IMR-90 (cell line): ENCODE measurements at regions not wholly inside any gene's neighbourhood (a gene's known extent, or its start where the extent isn't known, plus 50 kb on each side); places are given as distances from the start of the nearest gene placed in this dataset.

ENCODE experiments used
- ATAC-seq: fragments of 200-7000 bp; cut with Tn5 transposase; 2 replicates; pipeline ENCODE4 v1.9.1; 2020; ENCODE audit warnings: low read depth, mild to moderate bottlenecking, moderate library complexity
- BruUV-seq: library from RNA; stranded (reverse); fragments of 400-500 nt; replicated peaks from 2 replicates; lab custom pipeline; 2021; lab: Mats Ljungman, UMichigan
- CTCF ChIA-PET: fragments of 300-600 bp; formaldehyde crosslinking; extraction: SDS; loops from one replicate; lab custom pipeline; 2021; ENCODE audit warnings: antibody characterized with exemption; lab: Yijun Ruan, JAX
- POLR2A ChIA-PET: fragments of 300-600 bp; sonication (Branson Sonifier 250); formaldehyde crosslinking; loops from one replicate; lab custom pipeline; 2022; ENCODE audit warnings: antibody characterized with exemption; ENCODE audit not compliant: unreplicated experiment; lab: Charles Lee
- DNase-seq: peaks from one replicate; pipeline ENCODE4 v3.0.0; 2013
- H2AFZ ChIP-seq: replicated peaks from 2 replicates; pipeline ENCODE3; 2013; ENCODE audit warnings: low read length, mild to moderate bottlenecking; ENCODE audit not compliant: poor library complexity
- H2AK5ac ChIP-seq: 2 replicates; pipeline ENCODE4 v1.6.1; 2013; ENCODE audit warnings: low read depth, low read length, inconsistent platforms
- H2AK9ac ChIP-seq: replicated peaks from 2 replicates; pipeline ENCODE3; 2013; ENCODE audit warnings: mild to moderate bottlenecking, low read depth, low read length, moderate library complexity; ENCODE audit not compliant: poor library complexity
- H2BK120ac ChIP-seq: 2 replicates; pipeline ENCODE4 v1.6.1; 2013; ENCODE audit warnings: low read depth, low read length, inconsistent platforms
- H2BK15ac ChIP-seq: 3 replicates; pipeline ENCODE4 v1.6.1; 2013; ENCODE audit warnings: low read depth, low read length, inconsistent platforms
- H2BK20ac ChIP-seq: 2 replicates; pipeline ENCODE4 v1.6.1; 2013; ENCODE audit warnings: low read depth, mild to moderate bottlenecking, inconsistent platforms, low read length, moderate library complexity
- H2BK5ac ChIP-seq: 2 replicates; pipeline ENCODE4 v1.6.1; 2013; ENCODE audit warnings: mild to moderate bottlenecking, low read depth, low read length, inconsistent platforms; ENCODE audit not compliant: poor library complexity, severe bottlenecking
- H3K14ac ChIP-seq: replicated peaks from 2 replicates; pipeline ENCODE4 v1.6.1; 2013; ENCODE audit warnings: low read depth, low read length, inconsistent platforms
- H3K18ac ChIP-seq: 2 replicates; pipeline ENCODE4 v1.6.1; 2013; ENCODE audit warnings: low read depth, low read length, control low read depth
- H3K23ac ChIP-seq: 2 replicates; pipeline ENCODE4 v1.6.1; 2013; ENCODE audit warnings: low read depth, low read length, inconsistent platforms
- H3K27ac ChIP-seq: 2 replicates; pipeline ENCODE4 v1.5.1; 2013; ENCODE audit warnings: mild to moderate bottlenecking, control low read depth, low read length; ENCODE audit not compliant: insufficient read depth
- H3K27me3 ChIP-seq: 2 replicates; pipeline ENCODE4 v1.6.1; 2013; ENCODE audit warnings: low read length; ENCODE audit not compliant: control insufficient read depth, insufficient read depth
- H3K36me3 ChIP-seq: 2 replicates; pipeline ENCODE4 v1.6.1; 2013; ENCODE audit warnings: low read length, mixed read lengths; ENCODE audit not compliant: control insufficient read depth, insufficient read depth
- H3K4ac ChIP-seq: 2 replicates; pipeline ENCODE4 v1.6.1; 2013; ENCODE audit warnings: low read depth, low read length, inconsistent platforms
- H3K4me1 ChIP-seq: 2 replicates; pipeline ENCODE4 v1.6.1; 2013; ENCODE audit warnings: low read length, mixed read lengths; ENCODE audit not compliant: control insufficient read depth, insufficient read depth
- H3K4me2 ChIP-seq: 2 replicates; pipeline ENCODE4 v1.6.1; 2013; ENCODE audit warnings: low read depth, mild to moderate bottlenecking, control low read depth, low read length, moderate library complexity
- H3K4me3 ChIP-seq: 2 replicates; pipeline ENCODE4 v1.5.1; 2013; ENCODE audit warnings: low read depth, mild to moderate bottlenecking, control low read depth, low read length, moderate library complexity; ENCODE audit not compliant: insufficient read depth
- H3K56ac ChIP-seq: 2 replicates; pipeline ENCODE4 v1.6.1; 2013; ENCODE audit warnings: low read length, inconsistent platforms; ENCODE audit not compliant: insufficient read depth; ENCODE audit errors: extremely low read depth
- H3K79me1 ChIP-seq, 2 experiments: 2 replicates each; pipeline ENCODE4 v1.6.1; 2013; ENCODE audit warnings: low read length in 2 of 2, inconsistent platforms in 1 of 2, low read depth in 1 of 2
- H3K9ac ChIP-seq: 2 replicates; pipeline ENCODE4 v1.6.1; 2013; ENCODE audit warnings: low read depth, low read length, control low read depth
- H3K9me1 ChIP-seq: 2 replicates; pipeline ENCODE4 v1.6.1; 2013; ENCODE audit warnings: low read length, inconsistent platforms; ENCODE audit not compliant: insufficient read depth
- H3K9me3 ChIP-seq: 2 replicates; pipeline ENCODE4 v1.6.1; 2013; ENCODE audit warnings: low read length; ENCODE audit not compliant: control insufficient read depth, insufficient read depth
- H4K20me1 ChIP-seq: 2 replicates; pipeline ENCODE4 v1.6.1; 2013; ENCODE audit warnings: low read length, inconsistent platforms; ENCODE audit not compliant: insufficient read depth
- H4K5ac ChIP-seq: 2 replicates; pipeline ENCODE4 v1.6.1; 2013; ENCODE audit warnings: mild to moderate bottlenecking, low read depth, low read length, control low read depth
- H4K8ac ChIP-seq, 2 experiments: 2 replicates each; pipeline ENCODE4 v1.6.1; 2013; ENCODE audit warnings: low read depth in 2 of 2, low read length in 2 of 2, control low read depth in 1 of 2, inconsistent platforms in 1 of 2
- H4K91ac ChIP-seq: 2 replicates; pipeline ENCODE4 v1.6.1; 2013; ENCODE audit warnings: low read depth, low read length, inconsistent platforms; ENCODE audit not compliant: insufficient read depth
- MAFK ChIP-seq: IDR thresholded peaks from 2 replicates; pipeline ENCODE4 v1.6.1; 2012; ENCODE audit warnings: low read depth, low read length, improper control_type of control experiment
- NFE2L2 ChIP-seq: fragments of 150-350 bp; IDR thresholded peaks from 2 replicates; pipeline ENCODE4 v1.6.1; 2016; ENCODE audit warnings: low read depth, mild to moderate bottlenecking, low read length
- WGBS, 2 experiments: methylation state at CpG; one replicate each; pipeline versions ENCODE4 v1.1.5 to v1.1.7; 2013; ENCODE audit warnings: missing lambda C conversion rate in 2 of 2; ENCODE audit not compliant: insufficient read length in 1 of 2; ENCODE audit errors: extremely low coverage in 2 of 2; 5-methylcytosine and 5-hydroxymethylcytosine counted together
- dilution Hi-C: fragments of 300-500 bp; cut with HindIII; formaldehyde crosslinking; loops from one replicate; pipeline ENCODE4 v1.14.3; 2018; ENCODE audit warnings: low sequenced_read_pairs; ENCODE audit not compliant: unreplicated experiment
- in situ Hi-C: fragments of 300-500 bp; cut with MboI; formaldehyde crosslinking; loops from 3 replicates; pipeline ENCODE4 v1.14.3; 2019; ENCODE audit warnings: low sequenced_read_pairs, inconsistent platforms, mixed read lengths
- intact Hi-C: fragments of 100-400 bp; cut with micrococcal nuclease; formaldehyde crosslinking; loops from 2 replicates; pipeline ENCODE4 v1.10.0; 2022

- peaks cover 5% of the 10 kb centered on the region; the same call in 1 of the 2 replicates for H3K4me1 ChIP-seq
- no peak for ATAC-seq
- H3K56ac ChIP-seq = no peak overlapping the region
- no peak overlapping the region for H3K9ac ChIP-seq
- no peaks in the 10 kb centered on the region for H3K36me3 ChIP-seq
- H2AFZ ChIP-seq = no peak overlapping the region
- no peak overlapping the region for H3K23ac ChIP-seq
- H3K4ac ChIP-seq = no peak overlapping the region
- H2BK120ac ChIP-seq = no peak overlapping the region
- no peak overlapping the region for H3K4me3 ChIP-seq
- in situ Hi-C loops = no loop called here
- no peak overlapping the region for H3K18ac ChIP-seq
- H4K20me1 ChIP-seq = no peaks in the 10 kb centered on the region
- ChIA-PET CTCF (interaction anchor here (0.6 kb wide), 1 partner anchor 46 kb away, joined by 8 read pairs; no protein-coding TSS in a partner anchor), POLR2A (no interaction called here)
- H2BK15ac ChIP-seq = no peak overlapping the region
- no peak overlapping the region for H3K27ac ChIP-seq
- no peak overlapping the region for H2AK9ac ChIP-seq
- H3K4me2 ChIP-seq = no peak overlapping the region
- H4K91ac ChIP-seq = no peak overlapping the region
- H3K79me1 ChIP-seq = no peaks in the 10 kb centered on the region
- no peaks in the 10 kb centered on the region for H3K9me3 ChIP-seq
- BruUV-seq = no TSS peak
- H4K5ac ChIP-seq = no peak overlapping the region
- intact Hi-C loops = no loop called here
- DNase-seq = no peak
- dilution Hi-C loops = no loop called here
- H2BK20ac ChIP-seq = no peak overlapping the region
- H2AK5ac ChIP-seq = no peak overlapping the region
- no peaks in the 10 kb centered on the region for H3K27me3 ChIP-seq
- H2BK5ac ChIP-seq = no peak overlapping the region
- TF ChIP-seq NFE2L2 = no peak
- peak; percentile 83 for TF ChIP-seq MAFK
- no CpG with 5 or more reads among the region's 4 CpGs for WGBS, 2 experiments
- no peak overlapping the region for H4K8ac ChIP-seq
- no peak overlapping the region for H3K14ac ChIP-seq
- no peaks in the 10 kb centered on the region for H3K9me1 ChIP-seq
Observed at GRCh38 chr5:96533371-96533770, 100.3 kb upstream of the PCSK1 start.
